Right hindlimb (tissue), 1 donor: ENCODE measurements at regions not wholly inside any gene's neighbourhood (a gene's known extent, or its start where the extent isn't known, plus 50 kb on each side); places are given as distances from the start of the nearest gene placed in this dataset.

Source experiments
- DNase-seq: peaks from one replicate; pipeline ENCODE4 v3.0.0-alpha.2; 2018

DNA sequence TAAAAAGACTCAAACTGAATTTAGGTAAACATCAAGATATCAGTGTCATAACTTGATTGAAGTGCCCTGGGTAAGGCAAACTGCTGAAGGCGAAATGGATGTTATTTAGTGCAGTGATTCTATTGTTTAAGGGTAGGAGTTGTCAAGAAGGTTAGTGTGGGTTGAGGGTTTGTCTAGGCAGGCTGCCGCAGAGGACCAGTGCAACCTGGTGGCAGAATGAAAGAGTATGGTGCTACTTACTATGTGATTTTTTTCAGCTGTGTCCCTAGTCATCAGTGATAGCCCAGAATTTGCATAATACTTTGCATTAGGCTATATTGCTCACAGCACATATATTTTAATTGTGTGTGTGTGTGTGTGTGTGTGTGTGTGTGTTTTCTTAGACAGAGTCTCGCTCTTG is 1127.0 kb downstream of the GALC start:
- DNase-seq: no peak

DNA sequence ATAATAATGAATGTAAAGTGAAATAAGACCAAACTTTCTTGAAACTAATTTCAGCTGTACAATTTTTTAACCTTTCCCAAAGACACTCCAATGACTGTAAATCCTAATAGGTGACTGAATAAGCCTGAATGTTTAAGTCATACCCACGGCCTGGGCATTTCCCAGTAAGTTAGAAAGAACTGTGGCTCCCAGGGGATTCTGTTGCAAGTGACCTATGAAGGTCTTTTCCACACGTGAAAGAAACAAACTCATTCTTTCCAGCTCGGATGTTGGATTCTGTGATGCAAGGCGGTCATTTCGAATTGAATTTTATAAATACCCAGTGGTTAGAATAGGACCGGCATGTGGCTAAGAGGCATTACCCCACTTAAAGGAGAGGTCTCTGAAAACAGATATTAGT is 1134.4 kb downstream of the GALC start:
- DNase-seq: no peak

DNA sequence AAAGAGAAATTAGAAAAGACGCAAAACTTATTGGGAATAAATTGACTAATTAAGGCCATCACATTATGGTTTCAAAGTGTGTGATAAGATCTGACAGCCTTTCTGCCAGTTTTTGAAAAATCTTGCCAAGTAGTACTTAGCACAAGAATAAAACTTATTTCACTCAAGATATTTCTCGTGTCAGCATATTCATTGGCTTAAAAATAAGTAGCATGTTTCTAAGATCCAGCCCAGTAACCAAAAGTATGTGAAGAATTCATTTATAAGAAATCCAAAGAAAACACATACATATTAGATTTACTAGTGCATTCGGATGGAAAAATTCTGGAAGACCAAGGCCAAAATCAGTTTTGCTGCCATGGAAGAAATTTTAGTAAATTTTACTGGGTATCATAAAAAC is 1135.0 kb downstream of the GALC start:
- DNase-seq: no peak

DNA sequence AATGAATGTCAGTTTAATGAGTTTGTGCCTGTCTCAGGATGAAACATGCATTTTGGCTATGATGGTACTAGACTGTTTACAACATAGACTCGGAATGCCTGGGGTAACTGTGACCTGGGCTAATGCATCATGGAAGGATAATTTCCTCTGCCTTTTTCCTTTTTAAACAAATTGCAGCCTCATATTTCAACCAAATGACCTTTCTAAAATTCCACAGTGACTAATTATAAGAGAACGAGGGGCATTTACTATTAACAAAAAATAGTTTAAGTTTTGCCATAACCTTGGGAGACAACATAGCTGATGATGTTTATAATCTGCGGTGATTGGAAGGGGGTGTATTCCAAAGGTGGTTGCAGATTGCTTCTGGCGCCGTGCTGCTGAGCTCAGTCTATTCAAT is 1140.5 kb downstream of the GALC start:
- no peak for DNase-seq

DNA sequence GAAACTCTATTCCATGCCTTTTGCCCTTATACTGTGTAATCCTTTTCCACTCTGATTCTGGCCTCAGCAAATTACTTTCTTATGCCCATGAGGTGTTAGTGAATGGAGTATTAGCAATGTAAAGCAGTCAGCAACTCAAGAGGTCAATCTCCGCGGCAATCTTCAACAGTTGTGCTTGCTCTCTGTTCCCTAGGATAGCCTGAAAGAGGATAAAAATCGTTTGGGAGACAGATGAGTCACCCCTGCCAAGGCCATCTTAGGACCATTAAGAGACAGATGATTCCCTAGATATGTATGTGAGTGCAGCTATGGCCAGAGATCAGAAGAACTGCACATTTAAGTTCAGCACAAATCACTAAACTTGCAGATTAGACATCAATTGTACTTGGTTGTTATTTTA is 1145.8 kb downstream of the GALC start:
- DNase-seq: no peak

DNA sequence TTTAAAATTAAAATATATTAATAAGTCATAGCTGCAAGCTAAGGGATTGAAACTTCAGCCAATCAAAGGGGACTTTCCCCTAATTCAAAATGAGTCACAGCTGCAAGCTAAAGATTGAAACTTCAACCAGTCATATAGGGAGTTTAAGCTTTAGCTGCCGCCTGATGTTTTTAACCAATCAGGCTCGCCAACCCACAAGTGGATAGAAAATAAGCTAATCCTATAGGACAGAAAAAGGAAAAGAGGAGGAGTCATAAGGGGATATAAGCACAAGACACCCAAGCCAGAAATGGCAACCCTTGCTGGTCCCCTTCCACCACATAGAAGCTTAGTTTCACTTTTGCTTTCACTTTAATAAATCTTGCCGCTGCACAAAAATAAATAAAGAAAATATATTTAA is 1154.6 kb downstream of the GALC start:
- no peak for DNase-seq

DNA sequence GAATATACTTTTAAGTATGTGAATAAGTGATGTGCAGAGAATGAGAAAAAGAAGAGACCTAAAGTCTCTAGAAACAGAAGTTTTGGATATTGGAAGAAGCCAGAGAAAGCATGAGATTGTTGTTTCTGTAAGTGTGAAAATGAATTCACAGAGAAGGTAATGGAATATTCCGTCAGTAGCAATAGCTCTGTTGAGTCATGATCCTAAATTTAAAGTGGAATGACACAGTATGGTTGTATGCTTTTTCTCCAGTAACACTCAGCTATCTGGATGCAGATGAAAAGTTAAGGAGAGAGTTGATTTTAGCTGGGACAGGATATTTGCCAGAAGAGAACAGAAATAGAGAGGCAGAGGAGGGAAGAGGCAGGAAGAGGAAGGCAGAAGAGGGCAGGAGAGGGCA is 1166.3 kb downstream of the GALC start:
- DNase-seq: no peak

DNA sequence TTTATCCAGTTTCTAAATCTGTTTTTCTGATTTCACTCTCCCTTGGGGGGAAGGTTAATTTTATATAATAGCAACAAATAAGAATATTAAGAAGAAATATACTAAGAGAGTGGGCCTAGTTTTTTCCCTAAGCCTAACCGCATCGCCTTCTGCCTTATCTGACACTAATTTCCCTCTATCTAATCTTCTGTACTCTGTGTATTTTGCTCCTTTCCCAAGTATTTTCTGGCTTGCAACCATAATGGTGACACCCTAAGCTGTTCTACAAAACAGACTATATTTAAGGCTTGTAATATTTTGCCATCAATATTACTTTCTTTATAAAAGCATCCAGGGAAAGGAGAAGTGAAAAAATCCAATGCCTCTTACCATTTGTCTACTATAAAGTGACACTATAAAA is 1168.8 kb downstream of the GALC start:
- no peak for DNase-seq

DNA sequence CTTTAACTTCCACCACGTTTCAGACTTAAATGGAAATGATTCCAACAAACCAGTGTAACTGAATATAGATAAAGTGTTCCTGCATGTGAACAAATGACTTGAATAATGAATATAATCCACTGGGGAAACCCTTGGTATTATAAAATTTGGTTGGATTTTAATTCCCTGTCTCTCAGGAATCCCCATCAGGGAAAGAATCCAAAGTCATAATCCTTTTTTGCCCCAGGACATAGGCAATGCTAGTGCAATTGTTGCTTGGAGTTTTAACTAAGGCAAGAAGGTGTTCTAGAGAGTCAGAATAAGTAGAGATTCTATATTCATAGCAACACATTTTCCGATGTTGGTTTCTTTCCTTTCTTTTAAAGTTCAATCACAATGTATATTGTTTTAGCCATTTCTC is 1169.4 kb downstream of the GALC start:
- no peak for DNase-seq

DNA sequence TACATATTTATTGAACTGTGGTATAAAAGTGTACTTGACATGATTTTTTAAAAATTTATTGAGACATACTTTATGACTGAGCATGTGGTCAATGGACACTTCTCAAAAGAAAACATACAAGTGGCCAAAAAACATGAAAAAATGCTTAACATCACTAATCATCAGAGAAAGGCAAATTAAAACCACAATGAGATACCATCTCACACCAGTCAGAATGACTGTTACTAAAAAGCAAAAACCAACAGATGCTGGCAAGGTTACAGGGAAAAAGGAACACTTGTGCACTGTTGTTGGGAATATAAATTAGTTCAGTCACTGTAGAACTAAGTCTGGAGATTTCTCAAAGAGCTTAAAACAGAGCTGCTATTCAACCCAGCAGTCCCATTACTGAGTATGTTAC is 1177.6 kb downstream of the GALC start:
- DNase-seq: no peak

DNA sequence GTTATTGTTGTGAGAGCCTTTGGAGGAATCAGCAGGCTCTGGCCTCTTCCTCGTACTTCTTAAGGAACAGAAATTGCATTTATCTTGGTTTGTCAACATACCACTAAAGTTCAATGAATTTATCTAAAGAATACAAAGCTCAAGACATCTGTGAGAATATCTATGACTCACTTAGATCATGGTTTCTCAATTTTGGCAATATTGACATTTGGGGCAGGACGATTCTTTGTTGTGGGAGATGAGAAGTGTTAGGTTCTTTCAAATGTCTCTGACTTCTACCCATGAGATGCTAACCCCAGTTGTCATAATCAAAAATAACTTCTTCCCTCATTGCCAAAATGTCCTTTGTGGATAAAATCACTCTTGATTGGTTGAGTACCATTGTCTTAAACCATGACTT is 1190.3 kb downstream of the GALC start:
- no peak for DNase-seq

DNA sequence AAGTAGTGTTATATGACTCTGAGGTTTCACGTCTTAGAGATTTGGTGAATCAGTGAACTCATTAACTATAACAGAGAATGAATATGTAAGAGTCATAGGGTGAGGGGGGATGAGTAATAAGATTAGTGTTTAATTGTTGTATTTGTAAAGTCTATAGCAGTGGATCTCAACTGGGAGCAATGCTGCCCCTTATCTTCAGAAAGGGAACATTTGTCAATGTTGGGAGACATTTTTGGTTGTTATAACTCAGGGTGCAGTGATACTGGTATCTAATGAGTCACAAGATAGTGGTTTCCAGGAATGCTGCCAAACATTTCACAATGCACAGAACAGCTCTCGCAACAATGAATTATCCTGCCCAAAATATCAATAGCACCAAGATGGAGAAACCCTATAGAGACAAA is 1193.7 kb downstream of the GALC start:
- DNase-seq: no peak

DNA sequence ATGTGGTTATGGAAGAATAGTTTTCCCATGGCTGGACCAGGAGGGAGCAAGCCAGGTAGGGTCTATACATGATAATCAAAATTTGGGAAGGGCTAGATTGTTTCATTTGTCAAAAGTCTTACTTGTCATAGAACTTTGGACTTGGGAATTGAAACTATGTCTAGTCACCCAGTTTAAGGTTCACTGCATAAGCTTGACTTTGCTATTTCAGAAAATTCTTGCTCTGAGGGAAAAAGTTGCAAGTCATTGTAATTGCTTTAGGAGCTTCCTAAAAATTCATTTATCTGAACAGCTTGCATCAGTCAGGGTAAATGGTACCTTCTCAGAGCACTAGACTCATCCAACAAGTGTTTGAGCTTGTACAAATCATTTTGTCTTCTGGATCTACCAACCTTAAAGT is 1194.7 kb downstream of the GALC start:
- DNase-seq: no peak

DNA sequence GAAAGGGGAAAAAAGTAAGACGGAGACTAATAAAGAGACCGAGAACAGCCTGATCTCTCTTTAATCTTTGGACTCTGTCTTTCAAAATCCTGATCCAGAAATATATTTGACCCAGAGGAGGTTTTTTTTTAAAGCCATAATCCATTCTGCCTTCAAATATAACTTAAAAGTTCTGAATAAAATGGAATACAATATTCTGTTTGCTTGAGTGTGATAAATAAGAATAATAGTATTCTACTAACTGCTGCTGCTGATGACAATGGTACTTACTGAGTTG is 1196.0 kb downstream of the GALC start:
- no peak for DNase-seq

DNA sequence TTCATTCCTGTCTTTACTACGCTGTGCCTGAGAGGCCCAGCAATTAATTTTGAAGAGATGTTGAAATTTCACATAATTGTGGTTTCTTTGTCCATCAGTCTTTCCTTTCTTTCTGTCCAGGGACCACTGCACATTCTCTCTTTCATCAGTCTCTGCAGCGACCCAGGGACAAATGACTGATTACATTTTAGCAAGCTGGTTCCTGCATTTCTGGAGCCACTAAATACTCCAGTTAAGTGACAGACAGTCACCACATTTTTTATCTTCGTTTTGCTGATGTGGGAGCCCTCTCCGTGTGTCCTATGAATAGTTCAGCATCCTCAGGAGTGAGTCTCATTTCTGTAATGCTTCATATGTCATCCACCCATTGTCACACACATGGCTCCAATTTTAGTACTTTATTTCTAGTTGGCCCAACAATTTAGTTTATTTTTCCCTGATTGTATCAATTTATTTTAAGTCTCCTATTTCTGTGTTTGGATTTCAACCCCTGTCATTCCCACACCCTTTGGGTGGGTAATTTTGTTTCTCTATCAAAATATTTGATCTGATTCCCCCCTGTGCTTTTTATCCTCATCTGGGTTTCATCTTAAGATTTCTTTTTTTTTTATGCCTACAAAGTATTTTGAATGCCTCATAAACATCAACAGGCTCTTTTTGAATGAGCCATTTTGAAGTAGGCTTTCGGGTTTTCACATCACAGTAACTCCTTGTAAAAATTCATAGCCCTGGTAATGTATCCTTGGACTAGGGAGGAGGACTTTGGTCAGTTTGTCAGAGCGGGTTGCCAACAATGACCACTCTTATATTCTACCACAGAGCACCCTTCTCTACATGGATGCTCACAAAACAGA is 1196.5 kb downstream of the GALC start:
- no peak for DNase-seq

DNA sequence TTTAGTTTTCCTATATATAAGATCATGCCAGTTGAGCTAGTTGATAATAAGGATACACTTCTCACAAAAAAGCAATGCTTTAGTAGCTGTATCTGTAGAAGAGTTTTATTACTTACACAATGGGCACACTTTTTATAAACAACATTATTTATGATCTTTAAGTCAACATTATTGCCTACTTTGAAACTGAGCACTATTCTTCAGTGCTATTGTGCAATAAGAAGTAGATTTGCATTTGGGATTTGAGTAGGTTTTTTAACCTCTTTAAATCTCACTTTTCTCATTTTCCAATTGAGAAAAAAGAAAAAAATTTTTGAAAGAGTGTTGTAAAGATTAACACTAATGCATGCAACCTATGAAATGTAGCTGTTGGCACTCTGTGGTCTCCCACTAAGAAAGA is 1198.3 kb downstream of the GALC start:
- DNase-seq: no peak

DNA sequence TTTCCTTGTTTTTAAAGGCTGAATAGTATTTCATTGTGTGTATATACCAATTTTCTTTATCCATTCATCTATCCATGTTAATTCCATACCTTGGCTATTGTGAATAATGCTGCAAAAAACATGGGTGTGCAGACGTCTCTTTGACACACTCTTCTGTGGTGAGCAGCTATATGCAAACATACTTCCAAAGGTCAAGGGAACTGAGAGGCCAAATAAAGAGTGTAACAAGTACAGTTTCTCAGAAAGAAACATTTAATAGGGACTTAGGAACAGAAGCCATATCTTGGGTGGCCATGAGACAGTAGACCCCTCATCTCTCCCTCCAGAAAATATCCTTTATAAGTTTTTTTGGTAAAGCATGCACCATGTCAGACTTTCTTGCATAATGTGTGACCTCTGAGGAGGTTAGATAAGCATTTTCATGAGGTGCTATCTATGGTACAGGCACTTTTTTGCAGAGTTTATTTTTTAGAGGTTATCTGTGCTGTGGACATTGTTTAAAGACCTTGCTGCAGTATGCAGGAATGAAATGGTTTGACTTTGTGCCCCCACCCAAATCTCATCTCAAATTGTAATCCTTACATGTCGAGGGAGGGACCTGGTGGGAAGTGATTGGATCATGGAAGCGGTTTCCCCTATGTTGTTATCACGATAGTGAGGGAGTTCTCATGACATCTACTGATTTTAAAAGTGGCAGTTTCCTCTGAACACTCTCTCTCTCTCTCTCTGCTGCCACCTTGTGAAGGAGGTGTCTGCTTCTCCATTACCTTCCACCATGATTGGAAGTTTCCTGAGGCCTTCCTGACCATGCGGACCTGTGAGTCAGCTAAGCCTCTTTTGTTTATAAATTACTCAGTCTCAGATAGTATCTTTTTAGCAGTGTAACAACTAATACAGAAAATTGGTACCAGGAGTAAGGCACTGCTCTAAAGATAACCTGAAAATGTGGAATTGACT is 1202.3 kb downstream of the GALC start:
- DNase-seq: no peak

DNA sequence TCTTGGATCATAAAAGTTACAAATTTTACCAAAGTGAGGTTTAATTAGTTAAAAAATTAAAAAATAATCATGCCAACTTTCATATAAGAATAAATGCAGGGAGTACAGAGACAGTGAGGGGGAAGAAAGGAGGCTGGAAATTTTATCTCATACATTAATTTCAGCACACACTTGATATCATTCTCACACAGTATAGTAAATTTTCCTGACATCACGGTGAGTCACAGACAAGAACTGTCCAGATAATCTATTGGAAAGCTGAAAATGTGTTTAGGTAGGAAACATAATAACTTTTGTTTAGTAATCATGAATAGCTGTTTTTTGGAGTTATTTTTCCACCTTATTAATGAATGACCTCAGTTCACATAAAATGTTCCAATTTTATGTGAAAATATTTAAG is 1204.8 kb downstream of the GALC start:
- DNase-seq: no peak

DNA sequence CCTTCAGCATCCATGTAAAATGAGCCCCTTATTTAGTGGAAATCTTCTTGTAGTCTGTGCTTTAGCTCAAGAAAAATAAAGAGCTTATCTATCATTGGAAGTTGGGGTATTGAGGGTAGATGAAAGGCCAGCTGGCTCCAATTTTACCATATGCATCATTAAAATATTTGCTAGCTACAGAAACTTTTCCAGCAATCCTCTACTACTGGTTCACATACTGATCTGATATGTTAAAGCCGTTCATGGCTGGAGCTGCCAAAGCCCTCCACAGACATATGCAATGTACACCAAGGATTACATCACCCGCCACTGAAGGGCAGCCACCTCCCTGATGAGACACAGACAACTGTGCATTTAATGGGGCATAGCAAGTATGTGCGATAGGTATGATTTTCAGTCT is 1205.3 kb downstream of the GALC start:
- DNase-seq: peak; percentile 74

DNA sequence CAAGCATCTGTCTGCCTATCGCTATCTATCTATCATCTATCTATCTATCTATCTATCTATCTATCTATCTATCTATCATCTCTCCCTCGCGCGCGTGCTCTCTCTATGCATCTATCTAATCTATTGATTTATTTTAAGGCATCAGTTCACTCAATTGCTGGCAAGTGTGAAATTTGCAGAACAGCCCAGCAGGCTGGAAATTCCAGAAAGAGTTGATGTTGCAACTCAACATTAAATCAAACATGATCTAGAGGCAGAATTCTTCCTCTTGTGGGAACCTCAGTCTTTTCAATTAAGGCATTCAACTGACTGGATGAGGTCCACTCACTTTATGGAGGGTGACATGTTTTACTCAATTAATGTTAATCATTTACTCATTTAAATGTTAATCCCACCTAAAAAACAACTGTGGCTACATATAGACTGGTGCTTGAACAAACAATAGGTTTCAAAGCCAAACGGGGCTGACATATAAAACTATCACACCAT is 1210.8 kb downstream of the GALC start:
- DNase-seq: no peak

DNA sequence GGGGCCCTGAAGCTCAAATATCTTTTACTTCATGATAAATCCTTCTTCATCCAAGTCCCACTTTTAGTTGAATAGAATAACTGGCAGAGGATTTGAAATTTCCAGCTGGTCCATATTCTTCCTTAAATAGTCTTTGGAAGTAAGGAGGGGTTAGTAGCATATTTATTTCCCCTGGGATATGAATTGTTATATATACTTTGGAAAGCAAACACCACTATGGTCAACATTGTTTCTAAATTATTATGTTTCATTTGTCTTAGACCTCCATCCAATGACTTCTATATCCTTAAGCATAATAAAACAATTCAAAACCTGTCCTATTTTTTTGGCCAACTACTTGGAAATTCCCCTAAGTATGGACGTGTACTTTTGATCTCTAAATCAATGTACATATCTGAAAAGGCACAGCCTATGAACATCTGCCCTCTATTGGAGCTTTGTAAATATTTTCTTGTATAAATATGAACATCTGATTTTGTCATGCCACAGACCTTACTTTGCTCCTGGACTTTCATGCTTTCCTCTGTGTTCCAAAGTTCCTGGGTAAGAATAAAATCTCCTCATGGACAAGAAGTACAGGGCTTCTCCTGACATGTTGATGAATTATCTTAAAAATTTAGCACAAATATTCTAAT is 1212.0 kb downstream of the GALC start:
- DNase-seq: no peak

DNA sequence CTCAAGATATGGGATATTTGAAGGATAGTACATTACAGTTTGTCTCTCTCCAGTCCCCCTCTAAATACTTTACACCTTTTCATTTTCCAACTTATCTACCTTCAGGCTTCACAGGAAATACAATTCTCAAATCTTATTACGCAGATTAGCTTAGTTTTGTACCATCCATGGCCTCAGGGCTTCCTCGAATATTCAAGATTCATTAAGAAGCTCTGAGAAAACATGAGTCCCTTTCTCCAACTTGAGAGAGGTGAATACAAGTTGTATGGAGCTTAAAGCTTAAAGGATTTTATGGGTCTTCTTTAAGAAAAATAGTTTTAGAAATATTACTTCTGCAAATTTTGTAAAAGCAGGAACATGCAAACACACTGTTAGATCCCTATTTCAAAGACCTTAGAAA is 1212.5 kb downstream of the GALC start:
- DNase-seq: no peak

DNA sequence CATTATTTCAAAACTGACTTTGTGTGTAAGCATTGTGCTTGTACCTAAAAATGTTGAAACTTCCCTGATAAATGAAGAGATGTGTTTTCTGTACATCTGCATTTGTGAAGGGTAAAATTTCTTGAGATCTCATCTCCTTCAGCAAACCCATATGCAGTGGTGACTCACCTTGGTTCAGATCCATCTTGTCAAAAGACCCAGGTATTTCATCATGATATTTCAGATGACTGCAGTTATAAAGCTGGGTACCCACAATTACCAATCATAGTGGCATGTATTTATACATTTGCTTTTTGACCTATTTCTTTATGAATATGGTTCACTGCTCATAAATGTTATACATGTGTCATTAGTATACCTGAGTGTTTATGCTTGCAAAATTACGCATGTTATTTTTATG is 1213.6 kb downstream of the GALC start:
- DNase-seq: no peak
